GM21390 (cell line): ENCODE measurements at regions not wholly inside any gene's neighbourhood (a gene's known extent, or its start where the extent isn't known, plus 50 kb on each side); places are given as distances from the start of the nearest gene placed in this dataset.
"Not testable (repeated sequence)": the region's sequence is repeated elsewhere in the genome, so short reads cannot be mapped to it uniquely, and the experiment has no call there.

Experiments
- ATAC-seq: cut with Tn5 transposase; IDR thresholded peaks from one replicate; pipeline ENCODE4 v1.9.1; 2021; ENCODE audit not compliant: unreplicated experiment

GRCh38 chr15:30688684-30689083 lies 62.8 kb downstream of the ARHGAP11B start:
- ATAC-seq: not testable (repeated sequence)

GRCh38 chr15:30690153-30690552 lies 64.2 kb downstream of the ARHGAP11B start:
- not testable (repeated sequence) for ATAC-seq

GRCh38 chr15:30695811-30696210 lies 69.9 kb downstream of the ARHGAP11B start:
- not testable (repeated sequence) for ATAC-seq

- peak; percentile 60 for ATAC-seq
Measured at GRCh38 chr15:30696439-30697314, 70.7 kb downstream of the ARHGAP11B start.

GRCh38 chr15:30697315-30697685 lies 71.4 kb downstream of the ARHGAP11B start:
- ATAC-seq: peak; percentile 69

- ATAC-seq: not testable (repeated sequence)
Measured at GRCh38 chr15:30700006-30700597, 74.2 kb downstream of the ARHGAP11B start.

GRCh38 chr15:30707976-30708685 lies 82.2 kb downstream of the ARHGAP11B start:
- not testable (repeated sequence) for ATAC-seq

- ATAC-seq: not testable (repeated sequence)
Measured at GRCh38 chr15:30708809-30709208, 82.9 kb downstream of the ARHGAP11B start.

GRCh38 chr15:30718038-30718643 lies 92.2 kb downstream of the ARHGAP11B start:
- not testable (repeated sequence) for ATAC-seq

- not testable (repeated sequence) for ATAC-seq
Measured at GRCh38 chr15:30719363-30719762, 93.4 kb downstream of the ARHGAP11B start.

GRCh38 chr15:30720825-30721224 lies 94.9 kb downstream of the ARHGAP11B start:
- ATAC-seq: not testable (repeated sequence)

GRCh38 chr15:30721529-30721928 lies 95.6 kb downstream of the ARHGAP11B start:
- ATAC-seq: not testable (repeated sequence)

GRCh38 chr15:30723540-30724175 lies 97.7 kb downstream of the ARHGAP11B start:
- not testable (repeated sequence) for ATAC-seq

- ATAC-seq: not testable (repeated sequence)
Measured at GRCh38 chr15:30729880-30730590, 104.1 kb downstream of the ARHGAP11B start.

GRCh38 chr15:30730633-30731032 lies 104.7 kb downstream of the ARHGAP11B start:
- ATAC-seq: not testable (repeated sequence)

GRCh38 chr15:30732100-30732499 lies 106.2 kb downstream of the ARHGAP11B start:
- ATAC-seq: not testable (repeated sequence)

- not testable (repeated sequence) for ATAC-seq
Measured at GRCh38 chr15:30735884-30736564, 110.1 kb downstream of the ARHGAP11B start.

- not testable (repeated sequence) for ATAC-seq
Measured at GRCh38 chr15:30742796-30743195, 116.9 kb downstream of the ARHGAP11B start.

GRCh38 chr15:30749048-30749447 lies 123.1 kb downstream of the ARHGAP11B start:
- not testable (repeated sequence) for ATAC-seq
